ENCODE measurements at regions not wholly inside any gene's neighbourhood (a gene's known extent, or its start where the extent isn't known, plus 50 kb on each side); places are given as distances from the start of the nearest gene placed in this dataset.

DNA sequence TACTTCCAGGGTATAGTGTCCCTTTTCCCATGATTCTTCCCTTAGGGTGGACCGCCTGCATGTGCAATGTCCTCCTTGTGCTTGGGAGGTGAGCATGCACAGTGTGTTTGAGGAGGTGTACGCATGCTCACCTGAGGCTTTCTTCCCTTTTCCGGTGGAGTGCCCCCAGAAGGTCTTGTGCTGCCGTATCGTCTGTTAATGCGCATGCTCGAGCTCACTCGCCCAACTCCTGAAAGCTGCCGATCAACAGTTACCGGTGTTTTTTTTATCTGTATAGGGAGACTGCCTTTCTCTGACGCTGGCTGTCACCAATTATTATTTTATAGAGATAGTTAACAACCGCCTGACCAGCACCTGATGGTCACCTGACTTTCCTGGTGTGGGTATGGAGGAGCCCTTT lies 458.8 kb upstream of the MEX3C start:
- no peaks in the 10 kb centered on the region for H3K36me3 ChIP-seq
- no peaks in the 10 kb centered on the region for H3K9me3 ChIP-seq
- H3K4me1 ChIP-seq (ENCODE audit: insufficient read depth), result no peaks in the 10 kb centered on the region
- no peak for DNase-seq
- H3K27me3 ChIP-seq, result no peaks in the 10 kb centered on the region
- no peak for TF ChIP-seq POLR2A (IDR thresholded peaks at IDR 0.05)
- TF ChIP-seq EP300 (IDR thresholded peaks at IDR 0.05), result no peak
- no peak for TF ChIP-seq CTCF (IDR thresholded peaks at IDR 0.05)
- intact Hi-C loops (cut with DNase I), result no loop called here
- WGBS, 3 donors, result 75 to 81% (median 80%) methylated on average over 12 of the region's 12 CpGs
- no peak overlapping the region for H3K27ac ChIP-seq
- H3K4me3 ChIP-seq, result no peak overlapping the region

DNA sequence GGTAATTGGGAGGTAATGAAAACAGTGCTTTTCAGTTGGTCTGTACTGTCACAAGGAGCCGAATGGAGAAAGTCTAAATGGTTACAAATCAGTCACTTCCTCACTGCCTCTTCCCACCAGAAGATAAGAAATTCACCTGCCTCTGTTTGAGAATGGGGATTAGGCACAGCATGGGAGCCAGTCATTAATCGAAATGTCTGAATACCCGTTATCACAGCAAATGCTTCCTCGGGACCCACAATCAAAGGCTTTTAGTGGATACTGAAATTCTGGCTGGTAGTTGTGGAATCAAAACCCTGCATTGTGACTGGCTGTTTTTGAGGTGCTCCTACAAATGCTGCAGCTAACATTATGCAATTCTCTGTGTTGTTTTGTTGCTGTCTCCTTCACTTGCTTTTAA lies 461.0 kb upstream of the MEX3C start:
- Histone ChIP-seq H3K36me3 (no peaks in the 10 kb centered on the region), H3K4me3 (no peak overlapping the region), H3K4me1 (ENCODE audit: insufficient read depth) (no peaks in the 10 kb centered on the region), H3K9me3 (no peaks in the 10 kb centered on the region), H3K27ac (no peak overlapping the region), H3K27me3 (no peaks in the 10 kb centered on the region)
- WGBS, 3 donors, result 33 to 35% (median 34%) methylated on average over 4 of the region's 4 CpGs
- no peak for DNase-seq
- intact Hi-C loops (cut with DNase I), result no loop called here
- TF ChIP-seq EP300 (IDR thresholded peaks at IDR 0.05) (no peak), POLR2A (IDR thresholded peaks at IDR 0.05) (no peak), CTCF (IDR thresholded peaks at IDR 0.05) (no peak)

DNA sequence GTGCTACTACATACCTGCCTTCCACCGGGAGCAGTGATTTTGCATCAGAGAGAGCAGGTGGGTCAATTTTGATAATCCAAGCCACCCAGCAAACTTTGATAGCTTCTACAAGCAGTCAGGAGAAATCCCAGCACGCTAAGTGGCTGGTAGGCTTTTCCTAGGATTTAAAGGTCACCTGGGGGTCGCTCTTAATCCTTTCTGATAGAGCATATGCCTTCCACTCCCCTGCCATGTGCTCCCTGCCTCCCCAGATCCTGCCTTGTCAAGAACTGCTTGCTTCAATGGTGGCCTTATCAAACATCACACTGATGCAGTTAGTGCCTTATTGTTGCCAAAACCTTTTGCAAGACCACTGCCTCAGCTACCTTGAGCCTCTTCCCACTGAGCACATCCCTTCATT lies 462.3 kb upstream of the MEX3C start:
- Histone ChIP-seq H3K4me3 (no peak overlapping the region), H3K36me3 (no peaks in the 10 kb centered on the region), H3K27me3 (no peaks in the 10 kb centered on the region), H3K9me3 (no peaks in the 10 kb centered on the region), H3K4me1 (ENCODE audit: insufficient read depth) (no peaks in the 10 kb centered on the region), H3K27ac (no peak overlapping the region)
- intact Hi-C loops (cut with DNase I), result no loop called here
- no peak for TF ChIP-seq CTCF (IDR thresholded peaks at IDR 0.05)
- TF ChIP-seq EP300 (IDR thresholded peaks at IDR 0.05), result no peak
- no peak for TF ChIP-seq POLR2A (IDR thresholded peaks at IDR 0.05)
- no peak for DNase-seq
- 78 to 80% (median 79%) methylated on average over 3 of the region's 3 CpGs for WGBS, 3 donors

- H3K9me3 ChIP-seq, result no peaks in the 10 kb centered on the region
- H3K36me3 ChIP-seq, result no peaks in the 10 kb centered on the region
- no peak for TF ChIP-seq EP300 (IDR thresholded peaks at IDR 0.05)
- no peak for TF ChIP-seq CTCF (IDR thresholded peaks at IDR 0.05)
- no peak for TF ChIP-seq POLR2A (IDR thresholded peaks at IDR 0.05)
- intact Hi-C loops (cut with DNase I), result no loop called here
- no peak overlapping the region for H3K4me3 ChIP-seq
- H3K27me3 ChIP-seq, result no peaks in the 10 kb centered on the region
- no peak for DNase-seq
- no peaks in the 10 kb centered on the region for H3K4me1 ChIP-seq (ENCODE audit: insufficient read depth)
- H3K27ac ChIP-seq, result no peak overlapping the region
- WGBS, 3 donors, result 70 to 80% (median 72%) methylated on average over 2 of the region's 2 CpGs
Observed at GRCh38 chr18:51660188-51660715, 462.8 kb upstream of the MEX3C start.

Data from ovary (tissue), 7 donors.